ENCODE measurements at regions not wholly inside any gene's neighbourhood (a gene's known extent, or its start where the extent isn't known, plus 50 kb on each side); places are given as distances from the start of the nearest gene placed in this dataset.

GRCh38 chr2:5869936-5870335, 177.8 kb downstream of the SOX11 start:
- H3K9ac ChIP-seq (ENCODE audit: low read depth in 1 of 2, low read length in 2 of 2), result no peak overlapping the region
- no peaks in the 10 kb centered on the region for H3K36me3 ChIP-seq (ENCODE audit: control insufficient read depth in 2 of 2, insufficient read depth in 2 of 2, low read length in 2 of 2)
- no peaks in the 10 kb centered on the region for H3K9me3 ChIP-seq (ENCODE audit: control insufficient read depth in 2 of 2, low read length in 2 of 2)
- no peaks in the 10 kb centered on the region for H3K4me1 ChIP-seq (ENCODE audit: control insufficient read depth in 2 of 2, insufficient read depth in 2 of 2, low read length in 2 of 2)
- H3K27ac ChIP-seq (ENCODE audit: low read depth in 2 of 2, low read length in 2 of 2), result no peak overlapping the region
- no peaks in the 10 kb centered on the region for H3K27me3 ChIP-seq (ENCODE audit: control insufficient read depth in 2 of 2, insufficient read depth in 2 of 2, low read length in 2 of 2)
- H3K4me3 ChIP-seq (ENCODE audit: low read length in 2 of 2), result no peak overlapping the region

GRCh38 chr2:5877360-5877759, 185.2 kb downstream of the SOX11 start:
- no peak overlapping the region for H3K4me3 ChIP-seq (ENCODE audit: low read length in 2 of 2)
- H3K9me3 ChIP-seq (ENCODE audit: control insufficient read depth in 2 of 2, low read length in 2 of 2), result no peaks in the 10 kb centered on the region
- no peak overlapping the region for H3K9ac ChIP-seq (ENCODE audit: low read depth in 1 of 2, low read length in 2 of 2)
- no peaks in the 10 kb centered on the region for H3K27me3 ChIP-seq (ENCODE audit: control insufficient read depth in 2 of 2, insufficient read depth in 2 of 2, low read length in 2 of 2)
- H3K36me3 ChIP-seq (ENCODE audit: control insufficient read depth in 2 of 2, insufficient read depth in 2 of 2, low read length in 2 of 2), result no peaks in the 10 kb centered on the region
- no peaks in the 10 kb centered on the region for H3K4me1 ChIP-seq (ENCODE audit: control insufficient read depth in 2 of 2, insufficient read depth in 2 of 2, low read length in 2 of 2)
- no peak overlapping the region for H3K27ac ChIP-seq (ENCODE audit: low read depth in 2 of 2, low read length in 2 of 2)

DNA sequence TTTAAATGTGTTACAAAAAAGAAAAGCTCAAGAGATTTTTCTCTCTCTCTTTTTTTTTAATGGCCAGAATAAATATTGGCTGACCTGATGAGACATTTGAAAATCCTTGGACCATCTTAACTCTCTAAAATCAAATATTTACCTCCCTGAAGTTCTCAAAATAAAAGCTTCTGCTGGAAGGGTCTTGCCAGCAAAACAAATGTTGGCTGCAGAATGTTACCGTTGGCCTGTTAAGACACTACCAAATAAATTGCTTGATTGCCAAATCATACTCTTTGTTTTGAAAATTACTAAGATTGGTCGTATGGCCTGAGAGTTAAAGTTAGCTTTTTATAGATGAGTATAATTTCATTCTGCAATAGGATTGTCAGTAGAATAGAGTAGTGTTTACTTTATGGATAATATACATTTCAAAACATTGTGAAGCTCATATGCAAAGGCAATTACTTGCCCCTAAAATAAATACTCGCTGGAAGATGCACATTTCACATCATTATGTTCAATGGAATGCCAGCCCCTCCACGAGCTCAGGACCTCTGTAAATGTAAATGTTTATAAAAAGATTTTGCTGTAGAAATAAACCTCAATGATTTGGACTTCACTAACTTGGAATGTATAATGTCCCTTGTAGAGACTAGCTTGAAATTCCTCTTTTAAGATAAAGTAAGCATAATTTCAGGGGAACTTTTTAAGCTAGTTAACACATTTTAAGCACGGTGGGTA, 193.4 kb downstream of the SOX11 start:
- H3K9me3 ChIP-seq (ENCODE audit: control insufficient read depth in 2 of 2, low read length in 2 of 2), result peaks cover 0 to 5% of the 10 kb centered on the region in 2 donors
- H3K27ac ChIP-seq (ENCODE audit: low read depth in 2 of 2, low read length in 2 of 2), result no peak overlapping the region
- no peaks in the 10 kb centered on the region for H3K4me1 ChIP-seq (ENCODE audit: control insufficient read depth in 2 of 2, insufficient read depth in 2 of 2, low read length in 2 of 2)
- H3K4me3 ChIP-seq (ENCODE audit: low read length in 2 of 2), result no peak overlapping the region
- no peaks in the 10 kb centered on the region for H3K36me3 ChIP-seq (ENCODE audit: control insufficient read depth in 2 of 2, insufficient read depth in 2 of 2, low read length in 2 of 2)
- H3K9ac ChIP-seq (ENCODE audit: low read depth in 1 of 2, low read length in 2 of 2), result no peak overlapping the region
- no peaks in the 10 kb centered on the region for H3K27me3 ChIP-seq (ENCODE audit: control insufficient read depth in 2 of 2, insufficient read depth in 2 of 2, low read length in 2 of 2)

DNA sequence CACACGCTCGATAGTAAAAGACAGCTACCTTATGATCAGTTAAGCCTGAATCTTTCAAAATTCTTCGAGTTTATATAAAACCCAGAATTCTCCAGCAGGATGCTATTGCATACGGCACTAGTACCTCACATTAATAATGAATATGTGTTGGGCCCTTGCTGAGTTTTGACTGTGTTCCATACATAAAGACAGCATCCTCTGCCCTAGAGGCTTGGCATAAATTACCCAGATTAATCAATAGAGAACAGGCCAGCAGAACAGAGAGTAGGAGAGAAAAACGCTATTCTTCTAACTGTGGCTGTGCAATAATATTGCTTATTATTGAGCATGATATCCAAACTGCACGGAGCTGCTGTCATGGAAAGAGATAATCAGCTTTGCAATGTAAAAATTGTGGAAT, 194.3 kb downstream of the SOX11 start:
- peaks cover 0 to 5% of the 10 kb centered on the region in 2 donors for H3K9me3 ChIP-seq (ENCODE audit: control insufficient read depth in 2 of 2, low read length in 2 of 2)
- no peaks in the 10 kb centered on the region for H3K27me3 ChIP-seq (ENCODE audit: control insufficient read depth in 2 of 2, insufficient read depth in 2 of 2, low read length in 2 of 2)
- no peaks in the 10 kb centered on the region for H3K36me3 ChIP-seq (ENCODE audit: control insufficient read depth in 2 of 2, insufficient read depth in 2 of 2, low read length in 2 of 2)
- no peaks in the 10 kb centered on the region for H3K4me1 ChIP-seq (ENCODE audit: control insufficient read depth in 2 of 2, insufficient read depth in 2 of 2, low read length in 2 of 2)
- no peak overlapping the region for H3K4me3 ChIP-seq (ENCODE audit: low read length in 2 of 2)
- H3K9ac ChIP-seq (ENCODE audit: low read depth in 1 of 2, low read length in 2 of 2), result no peak overlapping the region
- no peak overlapping the region for H3K27ac ChIP-seq (ENCODE audit: low read depth in 2 of 2, low read length in 2 of 2)

DNA sequence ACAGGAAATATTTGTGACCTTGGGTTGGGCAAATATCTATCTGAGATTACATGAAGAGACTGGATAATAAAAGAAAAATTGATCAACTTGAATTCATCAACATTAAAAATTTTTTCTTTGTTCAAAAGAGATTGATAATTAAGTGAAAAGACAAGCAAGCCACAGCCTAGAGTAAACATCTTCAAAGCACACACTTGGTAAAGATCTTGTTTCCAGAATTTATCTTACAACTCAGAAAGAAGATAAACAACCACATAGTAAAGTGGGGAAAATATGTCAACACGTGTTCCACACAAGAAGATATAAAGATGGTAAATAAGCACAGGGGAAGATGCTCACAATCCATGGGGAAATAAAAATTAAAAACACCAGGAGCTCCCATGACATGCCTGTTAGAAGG, 195.9 kb downstream of the SOX11 start:
- Histone ChIP-seq H3K9ac (ENCODE audit: low read depth in 1 of 2, low read length in 2 of 2) (no peak overlapping the region), H3K4me1 (ENCODE audit: control insufficient read depth in 2 of 2, insufficient read depth in 2 of 2, low read length in 2 of 2) (no peaks in the 10 kb centered on the region), H3K27ac (ENCODE audit: low read depth in 2 of 2, low read length in 2 of 2) (no peak overlapping the region), H3K36me3 (ENCODE audit: control insufficient read depth in 2 of 2, insufficient read depth in 2 of 2, low read length in 2 of 2) (no peaks in the 10 kb centered on the region), H3K27me3 (ENCODE audit: control insufficient read depth in 2 of 2, insufficient read depth in 2 of 2, low read length in 2 of 2) (no peaks in the 10 kb centered on the region), H3K9me3 (ENCODE audit: control insufficient read depth in 2 of 2, low read length in 2 of 2) (peaks cover 0 to 5% of the 10 kb centered on the region in 2 donors), H3K4me3 (ENCODE audit: low read length in 2 of 2) (no peak overlapping the region)

DNA sequence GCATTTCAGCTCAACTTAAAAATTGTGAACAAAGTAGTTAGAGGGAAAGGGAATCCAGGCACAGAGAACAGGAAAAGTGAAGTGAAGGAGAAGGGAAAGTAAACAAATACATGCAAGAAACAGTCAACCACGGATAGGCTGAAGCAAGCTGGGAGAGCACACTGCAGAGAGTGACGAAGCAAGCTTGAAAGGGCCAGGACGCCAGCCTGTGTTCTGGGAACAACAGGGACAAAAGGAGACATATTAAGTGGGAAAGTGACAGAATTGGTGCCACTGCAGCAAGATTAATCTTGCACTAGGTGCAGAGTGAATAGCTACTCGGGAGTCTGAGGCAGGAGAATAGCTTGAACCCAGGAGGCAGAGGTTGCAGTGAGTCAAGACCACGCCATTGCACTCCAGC, 197.3 kb downstream of the SOX11 start:
- H3K9ac ChIP-seq (ENCODE audit: low read depth in 1 of 2, low read length in 2 of 2), result no peak overlapping the region
- H3K9me3 ChIP-seq (ENCODE audit: control insufficient read depth in 2 of 2, low read length in 2 of 2), result no peaks in the 10 kb centered on the region
- no peaks in the 10 kb centered on the region for H3K4me1 ChIP-seq (ENCODE audit: control insufficient read depth in 2 of 2, insufficient read depth in 2 of 2, low read length in 2 of 2)

DNA sequence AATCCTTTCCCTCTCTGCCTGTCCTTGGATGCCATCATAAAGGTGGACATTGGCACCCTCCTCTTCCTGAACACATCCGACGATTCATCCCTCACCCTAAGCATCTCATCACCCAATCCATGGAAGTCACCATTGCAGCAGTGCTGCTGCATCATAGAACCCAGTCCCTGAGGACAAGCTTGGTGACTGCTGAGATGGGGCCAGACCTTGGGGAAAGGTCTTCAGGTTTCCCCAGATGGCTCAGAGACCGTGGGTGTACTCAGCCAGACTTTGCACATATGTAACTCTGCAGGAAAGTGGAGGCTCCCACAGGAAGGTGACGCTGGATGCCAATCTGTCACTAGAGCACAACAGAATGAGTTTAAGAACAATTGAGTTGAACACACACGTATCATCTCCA, 202.2 kb downstream of the SOX11 start:
- Histone ChIP-seq H3K27ac (ENCODE audit: low read depth in 2 of 2, low read length in 2 of 2) (no peak overlapping the region), H3K27me3 (ENCODE audit: control insufficient read depth in 2 of 2, insufficient read depth in 2 of 2, low read length in 2 of 2) (no peaks in the 10 kb centered on the region), H3K4me3 (ENCODE audit: low read length in 2 of 2) (no peak overlapping the region), H3K9me3 (ENCODE audit: control insufficient read depth in 2 of 2, low read length in 2 of 2) (no peaks in the 10 kb centered on the region), H3K9ac (ENCODE audit: low read depth in 1 of 2, low read length in 2 of 2) (no peak overlapping the region), H3K36me3 (ENCODE audit: control insufficient read depth in 2 of 2, insufficient read depth in 2 of 2, low read length in 2 of 2) (no peaks in the 10 kb centered on the region), H3K4me1 (ENCODE audit: control insufficient read depth in 2 of 2, insufficient read depth in 2 of 2, low read length in 2 of 2) (no peaks in the 10 kb centered on the region)

More for the DNA sequence above, 197.3 kb downstream of the SOX11 start:
- Histone ChIP-seq H3K36me3 (ENCODE audit: control insufficient read depth in 2 of 2, insufficient read depth in 2 of 2, low read length in 2 of 2) (no peaks in the 10 kb centered on the region), H3K27ac (ENCODE audit: low read depth in 2 of 2, low read length in 2 of 2) (no peak overlapping the region), H3K4me3 (ENCODE audit: low read length in 2 of 2) (no peak overlapping the region), H3K27me3 (ENCODE audit: control insufficient read depth in 2 of 2, insufficient read depth in 2 of 2, low read length in 2 of 2) (no peaks in the 10 kb centered on the region)

DNA sequence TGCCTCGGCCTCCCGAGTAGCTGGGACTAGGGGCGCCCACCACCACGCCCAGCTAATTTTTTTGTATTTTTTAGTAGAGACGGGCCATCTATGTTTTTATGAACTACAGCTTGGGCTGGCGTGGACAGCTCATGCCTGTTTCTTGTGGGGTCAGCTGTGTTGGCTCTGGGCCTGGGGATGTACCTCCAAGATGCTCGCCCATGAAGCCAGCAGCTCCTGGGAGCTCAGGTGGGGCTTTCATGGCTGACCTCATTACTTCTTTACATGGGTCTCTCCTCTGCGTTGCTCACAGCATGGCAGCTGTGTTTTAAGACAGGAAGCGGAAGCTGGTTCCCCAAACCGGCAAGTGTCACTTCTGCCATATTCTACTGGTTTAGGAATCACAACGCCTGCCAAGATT, 203.1 kb downstream of the SOX11 start:
- Histone ChIP-seq H3K27ac (ENCODE audit: low read depth in 2 of 2, low read length in 2 of 2) (no peak overlapping the region), H3K36me3 (ENCODE audit: control insufficient read depth in 2 of 2, insufficient read depth in 2 of 2, low read length in 2 of 2) (no peaks in the 10 kb centered on the region), H3K4me1 (ENCODE audit: control insufficient read depth in 2 of 2, insufficient read depth in 2 of 2, low read length in 2 of 2) (no peaks in the 10 kb centered on the region), H3K4me3 (ENCODE audit: low read length in 2 of 2) (no peak overlapping the region), H3K9me3 (ENCODE audit: control insufficient read depth in 2 of 2, low read length in 2 of 2) (no peaks in the 10 kb centered on the region), H3K9ac (ENCODE audit: low read depth in 1 of 2, low read length in 2 of 2) (no peak overlapping the region), H3K27me3 (ENCODE audit: control insufficient read depth in 2 of 2, insufficient read depth in 2 of 2, low read length in 2 of 2) (no peaks in the 10 kb centered on the region)

DNA sequence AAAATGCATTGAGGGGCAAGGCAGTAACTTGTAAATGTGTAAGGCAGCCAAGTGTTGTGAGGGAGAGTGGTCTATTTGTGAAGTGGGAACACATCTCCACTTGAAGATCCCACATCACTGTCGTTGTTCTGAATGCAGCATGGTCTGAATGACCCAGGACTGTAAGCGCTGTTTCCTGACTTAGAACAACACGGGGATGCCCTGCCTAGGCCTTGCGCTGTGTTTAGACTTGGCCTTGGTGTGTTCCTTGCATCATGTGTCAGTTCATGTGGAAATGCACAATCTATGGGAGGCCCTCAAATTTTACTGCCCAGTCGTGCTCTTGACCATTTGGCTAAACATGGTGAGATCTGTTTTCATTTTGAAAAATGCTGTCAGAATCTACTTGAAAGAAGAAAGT, 205.1 kb downstream of the SOX11 start:
- Histone ChIP-seq H3K27ac (ENCODE audit: low read depth in 2 of 2, low read length in 2 of 2) (no peak overlapping the region), H3K4me3 (ENCODE audit: low read length in 2 of 2) (no peak overlapping the region)

DNA sequence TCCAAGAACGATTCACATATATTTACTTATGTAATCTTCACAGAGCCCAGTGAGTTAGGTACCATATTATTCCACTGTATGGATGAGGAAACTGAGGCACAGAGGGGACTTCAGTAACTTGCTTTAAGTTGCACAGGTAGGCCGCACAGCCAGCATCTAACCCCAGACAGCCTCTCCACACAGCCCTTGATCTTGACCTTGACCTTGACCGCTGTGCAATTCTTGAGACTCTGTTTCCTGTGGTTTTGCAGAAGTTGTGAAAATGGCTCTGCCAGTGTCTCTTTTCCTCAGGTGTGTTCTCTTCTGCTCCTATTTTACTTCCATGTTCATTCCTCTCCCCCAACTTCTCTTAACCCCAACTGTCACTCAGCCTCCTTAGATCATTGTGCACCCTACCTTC, 206.5 kb downstream of the SOX11 start:
- Histone ChIP-seq H3K36me3 (ENCODE audit: control insufficient read depth in 2 of 2, insufficient read depth in 2 of 2, low read length in 2 of 2) (no peaks in the 10 kb centered on the region), H3K27ac (ENCODE audit: low read depth in 2 of 2, low read length in 2 of 2) (no peak overlapping the region), H3K4me1 (ENCODE audit: control insufficient read depth in 2 of 2, insufficient read depth in 2 of 2, low read length in 2 of 2) (no peaks in the 10 kb centered on the region), H3K9ac (ENCODE audit: low read depth in 1 of 2, low read length in 2 of 2) (no peak overlapping the region), H3K9me3 (ENCODE audit: control insufficient read depth in 2 of 2, low read length in 2 of 2) (no peaks in the 10 kb centered on the region), H3K27me3 (ENCODE audit: control insufficient read depth in 2 of 2, insufficient read depth in 2 of 2, low read length in 2 of 2) (no peaks in the 10 kb centered on the region), H3K4me3 (ENCODE audit: low read length in 2 of 2) (no peak overlapping the region)

More for the DNA sequence above, 205.1 kb downstream of the SOX11 start:
- Histone ChIP-seq H3K9me3 (ENCODE audit: control insufficient read depth in 2 of 2, low read length in 2 of 2) (no peaks in the 10 kb centered on the region), H3K36me3 (ENCODE audit: control insufficient read depth in 2 of 2, insufficient read depth in 2 of 2, low read length in 2 of 2) (no peaks in the 10 kb centered on the region), H3K9ac (ENCODE audit: low read depth in 1 of 2, low read length in 2 of 2) (no peak overlapping the region), H3K4me1 (ENCODE audit: control insufficient read depth in 2 of 2, insufficient read depth in 2 of 2, low read length in 2 of 2) (no peaks in the 10 kb centered on the region), H3K27me3 (ENCODE audit: control insufficient read depth in 2 of 2, insufficient read depth in 2 of 2, low read length in 2 of 2) (no peaks in the 10 kb centered on the region)
